Neural progenitor cell (in vitro differentiated cells): ENCODE measurements at regions not wholly inside any gene's neighbourhood (a gene's known extent, or its start where the extent isn't known, plus 50 kb on each side); places are given as distances from the start of the nearest gene placed in this dataset.

Source experiments
- DNase-seq: peaks from one replicate; pipeline ENCODE4 v3.0.0-alpha.2; 2016; ENCODE audit warnings: low spot score
- H2AFZ ChIP-seq: fragments of 200-600 bp; sonication (generic); replicated peaks from 2 replicates; pipeline ENCODE4 v1.6.1; 2016; ENCODE audit warnings: antibody characterized with exemption
- H3F3A ChIP-seq: fragments of 200-600 bp; sonication (generic); 2 replicates; pipeline ENCODE4 v1.6.1; 2016; ENCODE audit warnings: antibody characterized with exemption, low read depth
- H3K27ac ChIP-seq: fragments of 200-600 bp; sonication (generic); 2 replicates; pipeline ENCODE4 v1.5.1; 2016; ENCODE audit warnings: mild to moderate bottlenecking
- H3K27me3 ChIP-seq: fragments of 200-600 bp; sonication (generic); 2 replicates; pipeline ENCODE4 v1.6.1; 2016; ENCODE audit warnings: mild to moderate bottlenecking, moderate library complexity
- H3K36me3 ChIP-seq: fragments of 200-600 bp; sonication (generic); 2 replicates; pipeline ENCODE4 v1.5.1; 2016
- H3K4me1 ChIP-seq: fragments of 200-600 bp; sonication (generic); 2 replicates; pipeline ENCODE4 v1.6.1; 2016; ENCODE audit warnings: mixed run types
- H3K4me2 ChIP-seq: fragments of 200-600 bp; sonication (generic); 2 replicates; pipeline ENCODE4 v1.6.1; 2016
- H3K4me3 ChIP-seq: fragments of 200-600 bp; sonication (generic); 2 replicates; pipeline ENCODE4 v1.5.1; 2016
- H3K79me2 ChIP-seq: fragments of 200-600 bp; sonication (generic); 2 replicates; pipeline ENCODE4 v1.6.1; 2016; ENCODE audit warnings: low read depth
- H3K9ac ChIP-seq: fragments of 200-600 bp; sonication (generic); 2 replicates; pipeline ENCODE4 v1.6.1; 2016
- H3K9me3 ChIP-seq: fragments of 200-600 bp; sonication (generic); 2 replicates; pipeline ENCODE4 v1.5.1; 2016; ENCODE audit warnings: low read depth
- H4K20me1 ChIP-seq: fragments of 200-600 bp; sonication (generic); 2 replicates; pipeline ENCODE4 v1.6.1; 2016; ENCODE audit warnings: low read depth
- H3K27ac Mint-ChIP-seq: 3 replicates; pipeline ENCODE4 v1.8.0; 2021; ENCODE audit warnings: mixed read lengths
- H3K27me3 Mint-ChIP-seq: 2 replicates; pipeline ENCODE4 v1.8.0; 2022; ENCODE audit warnings: low read depth, mild to moderate bottlenecking, inconsistent platforms, moderate library complexity, mixed read lengths; ENCODE audit not compliant: insufficient read depth
- H3K36me3 Mint-ChIP-seq: 3 replicates; pipeline ENCODE4 v1.8.0; 2021; ENCODE audit warnings: mixed read lengths
- H3K4me1 Mint-ChIP-seq: 3 replicates; pipeline ENCODE4 v1.8.0; 2021; ENCODE audit warnings: mixed read lengths
- H3K4me3 Mint-ChIP-seq: 3 replicates; pipeline ENCODE4 v1.8.0; 2021; ENCODE audit warnings: mild to moderate bottlenecking, moderate library complexity, mixed read lengths
- H3K9me3 Mint-ChIP-seq: 3 replicates; pipeline ENCODE4 v1.8.0; 2020; ENCODE audit warnings: mixed read lengths
- CTCF ChIP-seq: fragments of 200-600 bp; sonication (generic); IDR thresholded peaks from 2 replicates; pipeline ENCODE4 v1.5.1; 2017; ENCODE audit warnings: antibody characterized with exemption, mild to moderate bottlenecking
- EZH2 ChIP-seq: fragments of 200-600 bp; sonication (generic); IDR thresholded peaks from 2 replicates; pipeline ENCODE4 v1.6.1; 2017; ENCODE audit warnings: antibody characterized with exemption, mild to moderate bottlenecking, moderate library complexity
- EZH2phosphoT487 ChIP-seq: fragments of 200-600 bp; sonication (generic); IDR thresholded peaks from 2 replicates; pipeline ENCODE4 v1.6.1; 2017; ENCODE audit warnings: antibody characterized with exemption

DNA sequence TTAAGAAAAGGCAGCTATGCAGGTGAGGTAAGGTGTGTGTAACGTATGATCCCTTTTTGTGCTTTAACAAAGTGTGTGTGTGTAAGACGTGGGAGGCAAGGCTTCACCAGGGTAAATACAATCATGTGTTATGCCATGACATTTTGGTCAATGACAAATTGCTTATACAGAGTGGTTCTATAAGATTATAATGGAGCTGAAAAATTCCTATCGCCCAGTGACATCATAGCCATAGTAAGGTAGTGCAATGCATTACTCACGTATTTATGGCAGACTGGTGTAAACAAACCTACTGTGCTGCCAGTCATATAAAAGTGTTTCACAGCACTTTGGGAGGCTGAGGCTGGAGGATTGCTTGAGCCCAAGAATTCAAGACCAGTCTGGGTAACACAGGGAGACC, 60.2 kb upstream of the LCTL start:
- H3K4me2 ChIP-seq: no peak overlapping the region
- no peak for DNase-seq
- peaks cover 42% of the 10 kb centered on the region for H3K4me1 ChIP-seq
- no peak for TF ChIP-seq CTCF
- TF ChIP-seq EZH2phosphoT487: no peak
- no peak for TF ChIP-seq EZH2
- no peaks in the 10 kb centered on the region for H3K9me3 ChIP-seq
- H3K9ac ChIP-seq: no peak overlapping the region
- no peaks in the 10 kb centered on the region for H3K9me3 Mint-ChIP-seq
- no peaks in the 10 kb centered on the region for H4K20me1 ChIP-seq
- H3K79me2 ChIP-seq: no peaks in the 10 kb centered on the region
- no peak overlapping the region for H2AFZ ChIP-seq
- H3K27me3 Mint-ChIP-seq: peaks cover 13% of the 10 kb centered on the region
- peaks cover 13% of the 10 kb centered on the region for H3K27me3 ChIP-seq
- H3K4me3 ChIP-seq: no peak overlapping the region
- peaks cover 49% of the 10 kb centered on the region for H3K4me1 Mint-ChIP-seq
- no peak overlapping the region for H3K27ac ChIP-seq
- no peak overlapping the region for H3K4me3 Mint-ChIP-seq
- H3F3A ChIP-seq: peaks cover 39% of the 10 kb centered on the region
- H3K27ac Mint-ChIP-seq: no peak overlapping the region
- H3K36me3 ChIP-seq: no peaks in the 10 kb centered on the region
- no peaks in the 10 kb centered on the region for H3K36me3 Mint-ChIP-seq

DNA sequence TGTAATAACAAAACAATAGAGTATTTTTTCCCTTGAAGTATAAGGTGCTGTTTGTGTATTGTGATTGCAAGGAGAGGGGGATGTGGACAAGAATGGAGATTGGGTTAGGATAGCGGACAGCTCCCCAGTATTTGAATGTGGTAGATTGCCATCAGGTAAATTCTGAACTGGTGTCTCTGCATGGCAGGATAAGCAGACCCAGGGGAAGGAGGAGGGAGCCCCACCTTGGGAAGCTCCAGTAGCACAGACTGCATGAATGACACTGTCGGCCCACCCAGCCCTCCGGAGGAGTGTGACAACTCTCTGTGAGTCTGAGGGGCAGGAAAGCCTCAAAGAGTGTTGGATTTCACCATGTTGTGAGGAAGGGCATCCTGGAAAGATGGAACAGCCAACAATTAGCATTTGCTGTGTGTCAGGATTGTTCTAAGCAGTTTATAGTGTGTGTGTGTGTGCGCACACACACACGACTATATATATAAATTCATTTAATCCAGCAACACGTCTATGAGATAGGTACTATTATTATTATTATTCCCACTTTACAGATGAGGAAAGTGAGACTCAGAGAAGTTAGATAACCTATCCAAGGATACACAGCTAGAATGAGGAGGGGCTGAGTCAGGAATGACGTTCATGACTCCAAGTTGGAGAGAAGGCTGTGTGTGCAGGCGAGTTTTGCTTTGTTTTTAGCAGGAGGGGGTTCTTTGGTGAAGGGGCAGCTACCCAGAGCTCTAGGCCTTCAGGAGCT, 63.4 kb upstream of the LCTL start:
- Mint-ChIP-seq H3K4me1 (peaks cover 59% of the 10 kb centered on the region), H3K9me3 (no peaks in the 10 kb centered on the region), H3K4me3 (peak overlapping the region; percentile 0), H3K27ac (no peak overlapping the region), H3K36me3 (no peaks in the 10 kb centered on the region), H3K27me3 (peaks cover 6% of the 10 kb centered on the region)
- H3K36me3 ChIP-seq: no peaks in the 10 kb centered on the region
- no peaks in the 10 kb centered on the region for H3K79me2 ChIP-seq
- H3K27ac ChIP-seq: no peak overlapping the region
- no peaks in the 10 kb centered on the region for H3K27me3 ChIP-seq
- H3F3A ChIP-seq: peaks cover 30% of the 10 kb centered on the region
- H3K9me3 ChIP-seq: no peaks in the 10 kb centered on the region
- H3K9ac ChIP-seq: no peak overlapping the region
- peaks cover 47% of the 10 kb centered on the region for H3K4me1 ChIP-seq
- no peak overlapping the region for H3K4me3 ChIP-seq
- peak; percentile 59 for DNase-seq
- H4K20me1 ChIP-seq: no peaks in the 10 kb centered on the region
- H3K4me2 ChIP-seq: peak overlapping the region; percentile 6
- TF ChIP-seq EZH2 (no peak), CTCF (no peak), EZH2phosphoT487 (no peak)
- H2AFZ ChIP-seq: no peak overlapping the region

DNA sequence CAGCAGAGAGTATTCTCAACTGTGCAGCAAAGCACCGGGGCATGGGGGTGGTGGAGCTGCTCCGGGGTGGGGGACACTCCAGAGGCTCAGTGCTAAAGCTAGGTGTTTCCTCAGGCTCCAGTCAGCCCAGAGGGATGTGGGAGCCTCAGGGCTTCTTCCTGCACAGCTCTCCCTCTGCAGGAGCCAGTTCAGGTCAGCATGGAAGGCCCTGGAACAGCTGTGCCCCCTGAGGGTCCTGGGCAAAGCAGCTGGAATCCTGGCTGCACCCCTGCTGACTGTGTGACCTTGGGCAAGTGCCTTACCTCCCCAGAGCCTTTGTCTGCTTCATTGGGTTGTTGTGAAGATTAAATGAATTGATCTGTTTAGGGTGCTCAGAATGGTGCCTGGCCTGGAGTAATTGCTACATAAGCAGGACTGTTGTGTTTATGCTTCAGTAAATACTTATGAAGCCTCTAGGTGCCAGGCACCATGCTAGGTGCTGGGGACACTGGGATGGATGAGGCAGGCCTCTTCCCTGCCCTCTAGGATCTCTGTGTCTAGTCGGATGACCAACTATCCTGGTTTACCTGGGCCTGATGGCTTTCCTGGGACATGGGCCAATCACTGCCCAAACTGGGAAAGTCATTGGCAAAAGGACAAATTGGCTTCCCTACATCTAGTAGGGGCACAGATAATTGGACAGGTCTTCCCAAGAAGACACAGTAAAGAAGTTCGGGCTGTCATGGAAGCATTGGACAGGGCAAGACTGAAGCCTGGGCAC, 64.2 kb upstream of the LCTL start:
- Histone ChIP-seq H4K20me1 (no peaks in the 10 kb centered on the region), H3K9me3 (no peaks in the 10 kb centered on the region), H3F3A (peaks cover 34% of the 10 kb centered on the region), H2AFZ (no peak overlapping the region), H3K27me3 (no peaks in the 10 kb centered on the region), H3K4me3 (no peak overlapping the region), H3K9ac (no peak overlapping the region), H3K27ac (no peak overlapping the region), H3K4me1 (peaks cover 55% of the 10 kb centered on the region), H3K79me2 (no peaks in the 10 kb centered on the region), H3K36me3 (no peaks in the 10 kb centered on the region), H3K4me2 (peak overlapping the region; percentile 6)
- H3K27ac Mint-ChIP-seq: peak overlapping the region; percentile 90
- H3K9me3 Mint-ChIP-seq: no peaks in the 10 kb centered on the region
- peaks cover 7% of the 10 kb centered on the region for H3K27me3 Mint-ChIP-seq
- TF ChIP-seq EZH2 (no peak), CTCF (no peak), EZH2phosphoT487 (no peak)
- H3K4me1 Mint-ChIP-seq: peaks cover 65% of the 10 kb centered on the region
- no peak overlapping the region for H3K4me3 Mint-ChIP-seq
- no peak for DNase-seq
- H3K36me3 Mint-ChIP-seq: no peaks in the 10 kb centered on the region
